Left forelimb (tissue), 1 donor: ENCODE measurements at regions not wholly inside any gene's neighbourhood (a gene's known extent, or its start where the extent isn't known, plus 50 kb on each side); places are given as distances from the start of the nearest gene placed in this dataset.

Experiments
- DNase-seq: peaks from one replicate; pipeline ENCODE4 v3.0.0-alpha.2; 2018; ENCODE audit warnings: low spot score

GRCh38 chr7:84624927-84625326 is 430.3 kb upstream of the SEMA3A start:
- DNase-seq, result no peak

- no peak for DNase-seq
Measured at GRCh38 chr7:84624527-84624926, 429.9 kb upstream of the SEMA3A start.

- no peak for DNase-seq
Measured at GRCh38 chr7:84617265-84618030, 422.9 kb upstream of the SEMA3A start.

GRCh38 chr7:84614821-84615501 is 420.4 kb upstream of the SEMA3A start:
- no peak for DNase-seq

- DNase-seq, result no peak
Measured at GRCh38 chr7:84612981-84613681, 418.5 kb upstream of the SEMA3A start.

- no peak for DNase-seq
Measured at GRCh38 chr7:84611391-84611790, 416.8 kb upstream of the SEMA3A start.

- no peak for DNase-seq
Measured at GRCh38 chr7:84610390-84610789, 415.8 kb upstream of the SEMA3A start.

GRCh38 chr7:84605301-84605700 is 410.7 kb upstream of the SEMA3A start:
- DNase-seq, result no peak

GRCh38 chr7:84603545-84603944 is 409.0 kb upstream of the SEMA3A start:
- no peak for DNase-seq

- no peak for DNase-seq
Measured at GRCh38 chr7:84595026-84595425, 400.4 kb upstream of the SEMA3A start.

- DNase-seq, result no peak
Measured at GRCh38 chr7:84591897-84592296, 397.3 kb upstream of the SEMA3A start.

- no peak for DNase-seq
Measured at GRCh38 chr7:84589012-84589411, 394.4 kb upstream of the SEMA3A start.

GRCh38 chr7:84583331-84583730 is 388.7 kb upstream of the SEMA3A start:
- no peak for DNase-seq

GRCh38 chr7:84582747-84583146 is 388.2 kb upstream of the SEMA3A start:
- DNase-seq, result no peak

- no peak for DNase-seq
Measured at GRCh38 chr7:84578825-84579224, 384.2 kb upstream of the SEMA3A start.

- no peak for DNase-seq
Measured at GRCh38 chr7:84568781-84569180, 374.2 kb upstream of the SEMA3A start.

- DNase-seq, result no peak
Measured at GRCh38 chr7:84565345-84566074, 370.9 kb upstream of the SEMA3A start.

GRCh38 chr7:84553711-84554110 is 359.1 kb upstream of the SEMA3A start:
- DNase-seq, result no peak

- DNase-seq, result no peak
Measured at GRCh38 chr7:84549409-84549808, 354.8 kb upstream of the SEMA3A start.

- DNase-seq, result no peak
Measured at GRCh38 chr7:84548366-84549365, 354.1 kb upstream of the SEMA3A start.

GRCh38 chr7:84547331-84547730 is 352.7 kb upstream of the SEMA3A start:
- no peak for DNase-seq
